Suprapubic skin (tissue), 4 donors: ENCODE measurements at regions not wholly inside any gene's neighbourhood (a gene's known extent, or its start where the extent isn't known, plus 50 kb on each side); places are given as distances from the start of the nearest gene placed in this dataset.

ENCODE experiments used
- EP300 ChIP-seq: sonication (generic); formaldehyde crosslinking; IDR thresholded peaks from one replicate; pipeline ENCODE4 v1.6.1; 2017; ENCODE audit warnings: antibody characterized with exemption
- POLR2A ChIP-seq, 2 donors: fragments of 450-650 bp; IDR thresholded peaks; one replicate each; pipeline ENCODE4 v1.6.1; 2017; ENCODE audit warnings: antibody characterized with exemption in 2 of 2, mild to moderate bottlenecking in 2 of 2, moderate library complexity in 2 of 2
- POLR2AphosphoS5 ChIP-seq, 3 donors: sonication (generic); formaldehyde crosslinking; IDR thresholded peaks; one replicate each; pipeline ENCODE4 v1.6.1; 2017; ENCODE audit warnings: antibody characterized with exemption in 3 of 3
- TF ChIP-seq, protein P1 (sequence below), 2 donors: fragments of 200-600 bp in 1 of 2; fragments of 450-650 bp in 1 of 2; sonication (generic) in 1 of 2; IDR thresholded peaks; one replicate each; pipeline ENCODE4 v1.5.1; 2016 to 2019; ENCODE audit warnings: antibody characterized with exemption in 2 of 2, mild to moderate bottlenecking in 1 of 2, moderate library complexity in 1 of 2

DNA sequence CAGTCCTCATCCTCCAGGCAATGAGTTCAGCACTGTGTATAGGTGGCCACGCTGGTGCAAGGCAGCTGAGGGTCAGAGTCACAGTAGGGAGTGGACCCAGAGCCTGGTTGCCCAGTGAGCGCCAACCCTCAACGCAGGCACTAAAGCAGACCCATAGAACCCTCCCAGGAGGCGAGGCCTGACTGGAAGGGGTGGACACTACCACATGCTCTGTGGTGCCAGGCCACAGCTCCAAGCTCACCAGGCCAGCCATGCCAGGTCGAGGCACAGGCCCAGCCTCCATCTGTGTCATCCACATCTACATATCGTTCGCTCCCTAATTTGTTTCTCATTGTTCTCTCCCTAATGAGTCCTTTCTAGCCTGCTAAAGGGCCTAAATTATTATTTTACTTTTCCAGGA, 165.8 kb upstream of the GPR12 start:
- TF ChIP-seq POLR2AphosphoS5 (IDR thresholded peaks at IDR 0.05) (no peak), EP300 (no peak), POLR2A (IDR thresholded peaks at IDR 0.05) (no peak)
- TF ChIP-seq, protein P1, sequence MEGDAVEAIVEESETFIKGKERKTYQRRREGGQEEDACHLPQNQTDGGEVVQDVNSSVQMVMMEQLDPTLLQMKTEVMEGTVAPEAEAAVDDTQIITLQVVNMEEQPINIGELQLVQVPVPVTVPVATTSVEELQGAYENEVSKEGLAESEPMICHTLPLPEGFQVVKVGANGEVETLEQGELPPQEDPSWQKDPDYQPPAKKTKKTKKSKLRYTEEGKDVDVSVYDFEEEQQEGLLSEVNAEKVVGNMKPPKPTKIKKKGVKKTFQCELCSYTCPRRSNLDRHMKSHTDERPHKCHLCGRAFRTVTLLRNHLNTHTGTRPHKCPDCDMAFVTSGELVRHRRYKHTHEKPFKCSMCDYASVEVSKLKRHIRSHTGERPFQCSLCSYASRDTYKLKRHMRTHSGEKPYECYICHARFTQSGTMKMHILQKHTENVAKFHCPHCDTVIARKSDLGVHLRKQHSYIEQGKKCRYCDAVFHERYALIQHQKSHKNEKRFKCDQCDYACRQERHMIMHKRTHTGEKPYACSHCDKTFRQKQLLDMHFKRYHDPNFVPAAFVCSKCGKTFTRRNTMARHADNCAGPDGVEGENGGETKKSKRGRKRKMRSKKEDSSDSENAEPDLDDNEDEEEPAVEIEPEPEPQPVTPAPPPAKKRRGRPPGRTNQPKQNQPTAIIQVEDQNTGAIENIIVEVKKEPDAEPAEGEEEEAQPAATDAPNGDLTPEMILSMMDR (IDR thresholded peaks at IDR 0.05) = no peak
